Activated naive CD8-positive, alpha-beta T cell treated with anti-CD3 and anti-CD28 coated beads, Interleukin-2, amount 50 U/mL, for 16 hours (primary cell): ENCODE measurements at regions not wholly inside any gene's neighbourhood (a gene's known extent, or its start where the extent isn't known, plus 50 kb on each side); places are given as distances from the start of the nearest gene placed in this dataset.

Source experiments
- DNase-seq: peaks from one replicate; pipeline ENCODE4 v3.0.0-alpha.2; 2020; ENCODE audit warnings: low read depth, low spot score

- DNase-seq: no peak
Measured at GRCh38 chr5:109945097-109945678, 255.5 kb downstream of the MAN2A1 start.

- no peak for DNase-seq
Measured at GRCh38 chr5:109945723-109946480, 256.2 kb downstream of the MAN2A1 start.

- no peak for DNase-seq
Measured at GRCh38 chr5:109946610-109947009, 256.9 kb downstream of the MAN2A1 start.

- DNase-seq: no peak
Measured at GRCh38 chr5:109947667-109948066, 257.9 kb downstream of the MAN2A1 start.

GRCh38 chr5:109950634-109951033, 260.9 kb downstream of the MAN2A1 start:
- DNase-seq: no peak

GRCh38 chr5:109951348-109951747, 261.6 kb downstream of the MAN2A1 start:
- no peak for DNase-seq

GRCh38 chr5:109951758-109952157, 262.0 kb downstream of the MAN2A1 start:
- no peak for DNase-seq

GRCh38 chr5:109953761-109954160, 264.0 kb downstream of the MAN2A1 start:
- DNase-seq: no peak

GRCh38 chr5:109956884-109957283, 267.2 kb downstream of the MAN2A1 start:
- no peak for DNase-seq

GRCh38 chr5:109958082-109958481, 268.4 kb downstream of the MAN2A1 start:
- no peak for DNase-seq

- no peak for DNase-seq
Measured at GRCh38 chr5:109959652-109960051, 269.9 kb downstream of the MAN2A1 start.

- DNase-seq: no peak
Measured at GRCh38 chr5:109961751-109962150, 272.0 kb downstream of the MAN2A1 start.

GRCh38 chr5:109962882-109963603, 273.3 kb downstream of the MAN2A1 start:
- no peak for DNase-seq

GRCh38 chr5:109964136-109964535, 274.4 kb downstream of the MAN2A1 start:
- no peak for DNase-seq

- DNase-seq: no peak
Measured at GRCh38 chr5:109965634-109966033, 275.9 kb downstream of the MAN2A1 start.

GRCh38 chr5:109971968-109972367, 282.2 kb downstream of the MAN2A1 start:
- DNase-seq: no peak

GRCh38 chr5:109981979-109982378, 292.3 kb downstream of the MAN2A1 start:
- no peak for DNase-seq

GRCh38 chr5:109982966-109983534, 293.3 kb downstream of the MAN2A1 start:
- no peak for DNase-seq

- no peak for DNase-seq
Measured at GRCh38 chr5:109986726-109987125, 297.0 kb downstream of the MAN2A1 start.

GRCh38 chr5:109987355-109987754, 297.6 kb downstream of the MAN2A1 start:
- DNase-seq: no peak

GRCh38 chr5:109987970-109988369, 298.2 kb downstream of the MAN2A1 start:
- DNase-seq: no peak

GRCh38 chr5:109989161-109989560, 299.4 kb downstream of the MAN2A1 start:
- no peak for DNase-seq
